Kidney tubule cell (primary cell): ENCODE measurements at regions not wholly inside any gene's neighbourhood (a gene's known extent, or its start where the extent isn't known, plus 50 kb on each side); places are given as distances from the start of the nearest gene placed in this dataset.
A peak's percentile ranks its signal among the peaks of the same experiment; 100 is the strongest.
"Not testable (repeated sequence)": the region's sequence is repeated elsewhere in the genome, so short reads cannot be mapped to it uniquely, and the experiment has no call there.

Source experiments
- DNase-seq: peaks from one replicate; pipeline ENCODE4 v3.0.0-alpha.2; 2018; ENCODE audit warnings: low spot score

- DNase-seq = peak; percentile 95
These were observed 716.9 kb downstream of the ZBBX start for GRCh38 chr3:166663194-166663593.

GRCh38 chr3:166661621-166662020 lies 718.5 kb downstream of the ZBBX start:
- no peak for DNase-seq

DNA sequence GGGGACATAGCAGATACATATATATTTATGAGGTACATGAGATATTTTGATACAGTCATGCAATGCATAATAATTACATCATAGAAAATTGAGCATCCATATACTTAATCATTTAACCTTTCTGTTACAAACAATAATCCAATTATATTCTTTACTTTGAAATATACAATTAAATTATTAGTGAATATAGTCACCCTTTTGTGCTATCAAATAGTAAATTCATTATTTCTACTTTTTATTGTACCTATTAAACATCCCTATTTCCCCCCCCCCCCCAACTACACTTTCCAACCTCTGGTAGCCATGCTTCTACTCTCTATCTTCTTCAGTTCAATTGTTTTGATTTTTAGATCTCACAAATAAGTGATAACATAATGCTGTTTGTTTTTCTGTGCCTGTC lies 719.1 kb downstream of the ZBBX start:
- DNase-seq = no peak

DNA sequence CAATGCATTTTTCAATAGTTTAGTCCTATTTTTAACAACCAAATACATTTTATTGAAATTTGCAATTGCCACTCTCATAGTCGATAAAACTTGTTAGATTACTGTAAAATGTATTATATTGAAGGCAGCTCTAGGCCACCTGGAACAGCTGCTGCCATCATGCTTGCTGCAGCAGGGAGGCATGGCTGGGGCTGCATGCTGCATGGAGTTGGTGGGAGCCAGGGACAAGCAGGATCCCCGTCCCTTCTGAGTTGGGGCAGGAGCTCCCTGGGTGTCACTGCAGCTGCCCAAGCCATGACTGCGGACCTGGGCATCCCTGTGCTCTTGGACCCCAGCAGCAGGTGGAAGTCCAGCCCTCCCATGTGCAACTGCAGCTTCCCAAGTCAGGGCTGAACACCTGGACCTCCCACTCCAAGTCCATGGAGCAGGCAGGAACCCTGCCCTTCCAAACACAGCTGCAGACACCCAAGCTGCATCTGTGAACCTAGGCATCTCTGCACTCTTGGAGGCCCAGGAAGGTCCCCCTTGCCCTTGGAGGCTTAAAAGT lies 742.0 kb downstream of the ZBBX start:
- no peak for DNase-seq

DNA sequence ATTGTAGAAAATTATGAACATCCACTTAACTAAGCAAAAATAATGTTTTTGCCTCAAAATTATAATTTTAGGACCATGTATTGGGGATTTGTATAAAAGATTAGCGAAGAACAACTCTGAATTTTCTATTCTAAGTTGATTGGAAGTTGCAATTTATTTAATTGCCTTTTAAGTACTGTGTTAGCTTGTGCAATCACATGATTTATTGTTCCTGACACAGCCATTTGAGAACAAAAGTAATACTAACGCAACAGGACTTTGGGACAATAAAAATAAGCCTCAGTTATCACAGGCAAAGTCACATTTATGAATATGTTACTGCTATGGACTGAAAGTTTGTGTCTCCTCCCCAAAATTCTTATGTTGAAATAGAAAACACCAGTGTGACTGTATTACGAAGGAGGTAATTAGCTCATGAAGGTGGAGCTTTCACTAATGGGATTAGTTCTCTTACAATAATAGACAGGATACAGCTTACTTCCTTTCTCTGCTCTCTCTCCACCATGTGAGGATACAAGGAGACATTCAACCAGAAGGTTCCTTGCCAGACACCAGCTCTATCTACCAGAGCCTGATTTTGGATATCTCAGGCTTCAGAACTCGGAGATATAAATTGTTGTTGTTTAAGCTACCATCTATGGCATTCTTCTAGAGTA lies 745.9 kb downstream of the ZBBX start:
- peak; percentile 2 for DNase-seq

GRCh38 chr3:166630190-166630589 lies 749.9 kb downstream of the ZBBX start:
- no peak for DNase-seq

DNA sequence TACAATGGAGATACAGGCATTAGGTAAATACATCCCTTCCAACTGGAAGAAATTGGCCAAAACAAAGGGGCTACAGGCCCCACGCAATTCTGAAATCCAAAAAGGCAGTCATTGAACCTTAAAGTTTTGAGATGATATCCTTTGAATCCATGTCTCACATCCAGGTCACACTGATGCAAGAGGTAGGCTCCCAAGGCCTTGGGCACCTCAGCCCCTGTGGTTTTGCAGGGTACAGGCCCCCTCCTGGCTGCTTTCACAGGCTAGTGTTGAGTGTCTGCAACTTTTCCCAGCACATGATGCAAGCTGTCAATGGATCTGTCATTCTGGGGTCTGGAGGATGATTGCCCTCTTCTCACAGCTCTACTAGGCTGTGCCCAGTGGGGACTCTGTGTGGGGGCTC lies 766.7 kb downstream of the ZBBX start:
- no peak for DNase-seq

DNA sequence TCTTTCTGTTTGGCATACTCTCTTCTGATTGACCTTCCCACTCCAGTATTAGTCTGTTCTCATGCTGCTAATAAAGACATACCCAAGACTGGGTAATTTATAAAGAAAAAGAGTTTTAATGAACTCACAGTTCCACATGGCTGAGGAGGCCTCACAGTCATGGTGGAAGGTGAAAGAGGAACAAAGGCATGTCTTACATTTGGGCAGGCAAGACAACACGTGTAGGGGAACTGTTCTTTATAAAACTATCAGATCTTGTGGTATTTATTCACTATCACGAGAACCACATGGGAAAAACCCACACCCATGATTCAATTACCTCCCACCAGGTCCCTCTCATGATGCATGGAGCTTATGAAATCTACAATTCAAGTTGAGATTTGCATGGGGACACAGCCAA lies 767.3 kb downstream of the ZBBX start:
- DNase-seq = not testable (repeated sequence)

GRCh38 chr3:166607933-166608521 lies 770.8 kb upstream of the BCHE start:
- no peak for DNase-seq

GRCh38 chr3:166606988-166607387 lies 769.8 kb upstream of the BCHE start:
- no peak for DNase-seq

DNA sequence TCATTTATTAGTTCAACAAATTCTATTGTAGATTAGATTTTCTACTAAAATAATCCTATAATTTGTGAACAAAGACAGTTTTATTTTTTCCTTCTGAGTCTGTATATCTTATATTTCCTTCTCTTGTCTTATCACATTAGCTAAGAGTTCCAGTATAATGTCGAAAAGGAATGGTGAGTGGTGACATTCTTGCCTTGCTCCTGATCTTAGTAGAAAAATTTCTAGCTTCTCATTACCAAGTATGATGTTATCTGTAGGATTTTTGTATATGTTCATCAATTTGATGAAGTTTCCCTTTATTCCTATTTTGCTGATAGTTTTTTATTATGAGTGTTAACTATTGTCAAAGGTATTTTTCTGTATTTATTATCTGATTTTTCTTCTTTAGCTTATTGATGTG lies 756.6 kb upstream of the BCHE start:
- DNase-seq = no peak

GRCh38 chr3:166582236-166582635 lies 745.0 kb upstream of the BCHE start:
- peak; percentile 80 for DNase-seq

DNA sequence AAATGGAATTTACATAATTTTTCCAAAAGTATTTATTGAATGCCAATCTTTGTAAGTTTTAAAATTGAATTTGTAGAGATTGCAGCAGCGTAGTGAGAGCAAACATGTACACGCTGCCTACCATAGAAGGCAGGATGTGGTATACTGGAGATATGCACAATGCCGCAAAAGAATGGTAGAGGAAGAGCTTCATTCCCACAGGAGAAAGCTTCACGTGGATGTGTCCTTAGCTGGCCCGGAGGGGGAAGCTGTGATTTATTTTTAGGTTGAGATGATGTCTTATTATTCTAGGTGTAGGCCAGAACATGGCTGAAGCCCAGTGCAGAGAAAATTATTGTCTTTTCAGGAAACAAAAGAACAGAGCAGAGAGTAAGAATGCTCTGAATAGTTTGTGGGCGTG lies 743.3 kb upstream of the BCHE start:
- DNase-seq = no peak

DNA sequence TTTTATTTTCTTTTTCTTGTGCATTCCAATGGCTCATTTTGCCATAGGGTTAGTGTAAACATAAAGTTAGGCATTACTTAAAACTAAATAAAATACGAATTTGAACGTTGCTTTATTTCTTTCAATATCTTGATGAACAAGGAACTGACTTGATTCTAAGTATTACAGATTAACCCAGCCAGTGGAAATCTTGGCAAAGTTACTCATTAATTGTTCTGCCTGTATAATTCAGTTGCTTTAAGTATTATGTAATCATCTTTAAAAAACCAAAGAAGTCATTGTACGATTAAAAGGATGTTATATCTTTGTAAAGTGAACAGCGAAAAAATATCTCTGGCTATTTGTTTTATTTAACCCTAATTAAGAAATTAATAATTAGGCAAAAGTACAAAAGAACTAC lies 737.9 kb upstream of the BCHE start:
- peak; percentile 64 for DNase-seq

DNA sequence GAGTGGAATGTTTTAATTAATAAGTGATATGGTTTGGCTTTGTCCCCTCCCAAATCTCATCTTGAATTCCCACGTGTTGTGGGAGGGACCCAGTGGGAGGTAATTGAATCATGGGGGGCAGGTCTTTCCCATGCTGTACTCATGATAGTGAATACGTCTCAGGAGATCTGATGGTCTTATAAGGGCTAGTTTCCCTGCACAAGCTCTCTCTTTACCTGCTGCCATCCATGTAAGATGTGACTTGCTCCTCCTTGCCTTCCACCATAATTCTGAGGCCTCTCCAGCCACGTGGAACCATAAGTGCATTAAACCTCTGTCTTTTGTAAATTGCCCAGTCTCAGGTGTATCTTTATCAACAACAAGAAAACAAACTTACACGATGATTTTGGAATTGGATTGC lies 734.5 kb upstream of the BCHE start:
- not testable (repeated sequence) for DNase-seq

- DNase-seq = no peak
These were observed 732.9 kb upstream of the BCHE start for GRCh38 chr3:166570102-166570501.

DNA sequence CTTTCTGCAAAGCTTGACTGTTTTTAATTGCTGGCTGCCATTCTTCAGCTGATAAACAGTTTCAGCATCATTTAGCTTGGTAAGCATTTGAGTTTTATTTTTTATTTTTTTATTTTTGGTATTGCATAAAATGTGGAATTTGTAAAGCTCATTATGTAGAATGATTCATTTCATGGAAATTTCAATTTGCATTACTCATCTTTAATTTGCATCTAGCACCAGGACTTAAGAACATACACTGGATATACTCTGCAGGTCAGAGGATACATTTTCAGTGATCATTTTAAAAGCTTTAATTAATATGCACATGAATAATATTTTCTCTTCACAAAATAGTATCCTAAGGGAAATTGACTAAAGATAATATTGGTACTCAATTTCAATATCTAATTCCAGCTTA lies 732.4 kb upstream of the BCHE start:
- DNase-seq = no peak

DNA sequence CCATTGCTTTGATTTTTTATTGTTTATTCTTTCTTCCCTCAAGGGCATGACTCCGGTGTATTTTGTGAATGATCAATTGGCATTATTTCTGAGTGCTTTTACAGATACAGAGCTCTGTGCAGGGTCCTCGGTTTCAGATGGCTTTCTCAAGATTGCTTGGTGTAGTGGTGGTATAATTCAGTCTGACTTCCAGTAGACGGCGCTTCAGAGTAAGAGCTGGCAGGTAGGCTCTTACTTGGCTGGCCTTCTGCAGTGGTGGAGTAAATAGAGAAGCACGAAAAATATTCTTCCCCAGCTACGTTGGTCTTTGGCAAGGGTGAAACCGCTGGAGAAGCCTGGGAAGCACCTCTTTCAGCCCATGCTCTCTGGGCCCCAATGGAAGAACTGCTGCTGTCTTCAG lies 723.0 kb upstream of the BCHE start:
- no peak for DNase-seq

- DNase-seq = no peak
These were observed 719.7 kb upstream of the BCHE start for GRCh38 chr3:166556955-166557354.

- DNase-seq = no peak
These were observed 716.8 kb upstream of the BCHE start for GRCh38 chr3:166554023-166554422.

- no peak for DNase-seq
These were observed 696.5 kb upstream of the BCHE start for GRCh38 chr3:166533740-166534139.

DNA sequence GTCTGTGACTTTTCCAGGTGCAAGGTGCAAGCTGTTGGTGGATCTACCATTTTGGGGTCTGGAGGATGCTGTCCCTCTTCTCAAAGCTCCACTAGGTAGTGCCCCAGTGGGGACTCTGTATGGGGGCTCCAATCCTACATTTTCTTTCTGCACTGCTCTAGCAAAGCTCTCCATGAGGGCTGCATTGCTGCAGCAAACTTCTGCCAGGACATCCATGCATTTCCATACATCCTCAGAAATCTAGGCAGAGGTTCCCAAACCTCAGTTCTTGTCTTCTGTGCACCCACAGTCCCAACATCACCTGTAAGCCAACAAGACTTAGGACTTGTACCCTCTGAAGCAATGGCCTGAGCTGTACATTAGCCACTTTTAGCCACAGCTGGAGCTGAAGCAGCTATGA lies 694.5 kb upstream of the BCHE start:
- DNase-seq = no peak

GRCh38 chr3:166527325-166527724 lies 690.1 kb upstream of the BCHE start:
- no peak for DNase-seq

DNA sequence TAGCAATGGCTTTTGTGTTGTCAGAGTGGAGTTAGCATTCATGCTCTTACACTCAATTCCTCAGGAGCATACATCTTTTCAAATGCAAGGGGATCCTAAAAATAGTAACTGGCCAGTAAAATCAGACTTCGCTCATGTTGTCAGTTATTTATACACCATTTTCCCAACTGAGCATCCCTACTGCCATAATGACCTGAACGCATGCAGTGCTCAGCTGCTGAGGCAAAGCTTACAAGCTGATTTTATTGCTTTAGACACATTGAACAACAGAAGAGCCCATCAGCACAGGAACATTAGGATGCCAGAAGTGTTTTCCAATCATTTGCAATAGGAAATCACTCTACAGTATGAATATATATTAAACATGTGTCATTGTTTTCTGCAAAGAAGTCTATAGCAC lies 689.7 kb upstream of the BCHE start:
- DNase-seq = no peak
